Myocyte (in vitro differentiated cells): ENCODE measurements at regions not wholly inside any gene's neighbourhood (a gene's known extent, or its start where the extent isn't known, plus 50 kb on each side); places are given as distances from the start of the nearest gene placed in this dataset.

Experiments used
- DNase-seq: peaks from one replicate; pipeline ENCODE4 v3.0.0-alpha.2; 2012; ENCODE audit warnings: low read depth

DNA sequence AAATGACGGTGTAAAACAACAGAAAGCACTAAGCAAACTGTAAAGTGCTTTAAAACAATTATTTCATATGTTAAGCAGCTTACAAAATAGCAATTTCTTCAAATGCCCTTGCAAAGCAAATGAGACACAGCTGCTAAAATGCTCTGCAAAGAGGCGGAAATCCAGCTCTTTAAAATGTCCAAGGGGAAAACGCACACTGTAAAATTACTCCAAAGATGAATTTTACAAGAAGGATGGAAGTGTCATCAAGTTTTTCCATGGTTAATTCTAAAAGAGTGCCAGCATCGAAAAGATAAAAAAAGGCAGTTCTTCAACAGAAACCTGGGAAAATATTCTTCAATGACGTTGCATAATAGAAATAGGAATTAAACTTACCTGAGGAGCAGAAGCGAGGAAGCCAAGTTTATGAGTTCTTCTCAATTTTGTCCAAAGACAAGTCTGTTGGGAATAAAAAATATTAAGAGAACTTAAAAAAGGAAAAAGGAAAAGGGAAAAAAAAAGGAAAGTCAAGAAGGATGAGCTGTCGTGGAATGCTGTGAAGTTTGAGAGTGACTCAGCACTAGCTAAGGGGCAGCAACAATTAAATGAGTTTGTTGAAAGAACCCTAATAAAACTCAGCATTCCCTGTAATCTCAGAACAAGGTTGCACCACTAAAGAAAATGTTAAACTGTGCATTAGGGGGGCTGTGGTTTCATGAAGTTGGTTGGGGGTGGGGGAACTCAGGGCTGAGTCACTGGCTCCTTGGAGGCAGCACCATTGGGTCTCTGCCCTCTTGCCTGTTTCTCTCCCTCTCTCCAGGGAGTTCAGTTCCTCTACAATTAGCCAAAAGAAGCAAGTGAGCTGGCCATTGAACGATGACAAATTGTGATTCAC, 64.2 kb upstream of the BLID start:
- peak; percentile 72 for DNase-seq

DNA sequence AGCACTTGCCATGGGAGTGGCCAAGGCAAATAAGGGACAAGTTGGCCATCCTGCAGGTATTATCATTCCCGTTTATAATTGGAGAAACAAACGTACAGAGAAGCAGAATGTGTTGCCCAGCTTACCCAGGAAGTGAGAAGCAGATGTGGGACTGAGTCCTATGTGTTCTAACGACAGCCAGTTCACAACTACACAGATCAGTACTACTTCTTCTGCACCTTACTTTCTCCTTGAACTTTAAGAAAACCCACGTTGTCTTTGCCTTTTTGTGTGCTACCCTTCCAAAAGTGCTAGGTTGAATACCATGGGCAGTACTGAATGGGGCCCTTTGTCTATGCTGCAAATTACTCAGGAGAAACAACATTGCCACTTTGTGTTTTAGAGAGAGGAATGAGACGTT, 62.8 kb upstream of the BLID start:
- DNase-seq, result peak; percentile 43

DNA sequence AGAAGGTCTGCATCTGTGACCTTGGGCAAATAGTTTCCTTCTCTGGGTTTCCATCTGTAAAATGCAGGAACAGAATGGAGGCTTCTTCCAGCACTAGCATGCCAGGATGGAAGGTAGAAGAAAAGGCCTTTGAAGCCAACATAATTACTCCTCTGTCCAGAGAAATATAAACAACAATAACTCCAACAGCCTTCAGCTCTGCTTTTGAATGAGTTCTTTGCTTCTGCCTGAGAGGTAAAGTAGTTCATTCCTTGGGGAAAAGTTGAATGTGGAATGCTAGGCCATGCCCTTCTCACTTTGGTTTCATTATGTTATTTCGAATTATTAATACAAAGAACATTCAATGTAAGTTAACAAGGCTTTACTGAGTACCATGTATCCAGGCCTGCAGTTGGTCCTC, 61.2 kb upstream of the BLID start:
- peak; percentile 24 for DNase-seq

DNA sequence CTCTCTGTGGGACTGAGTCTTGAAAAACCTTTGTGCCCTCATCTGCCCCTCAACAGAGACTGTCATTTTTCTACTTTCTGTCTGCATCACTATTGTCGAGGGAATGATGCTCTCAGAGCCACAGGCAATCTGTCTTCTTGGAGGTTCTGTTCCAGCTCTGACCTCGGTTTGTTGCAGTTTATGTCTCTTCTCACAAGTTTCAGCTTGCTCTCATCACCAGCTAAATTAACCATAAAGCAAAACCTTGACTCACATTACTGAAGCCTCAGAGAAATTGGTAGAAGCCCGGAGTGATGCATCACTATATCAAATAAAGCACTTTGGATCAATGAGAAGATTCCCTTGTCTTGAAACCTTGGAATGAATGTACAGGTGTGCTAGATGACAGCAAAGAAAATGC, 60.6 kb upstream of the BLID start:
- no peak for DNase-seq

DNA sequence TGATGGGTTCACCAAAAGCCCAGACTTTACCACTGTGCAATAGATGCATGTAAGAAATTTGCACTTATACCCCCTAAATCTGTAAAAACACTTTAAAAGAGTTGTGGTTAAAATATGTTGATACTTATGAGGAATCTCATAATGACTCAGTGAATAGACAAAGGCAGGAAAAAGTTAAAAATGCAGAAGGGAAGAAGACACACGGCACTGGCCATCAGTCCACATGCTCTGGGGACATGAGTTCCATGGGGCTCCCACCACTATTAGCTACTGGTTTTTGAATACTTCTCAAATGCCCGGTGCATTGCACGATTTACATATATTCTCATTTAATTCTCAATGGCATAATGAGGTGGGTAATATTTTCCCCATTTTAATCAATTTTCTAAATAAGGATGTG, 59.3 kb upstream of the BLID start:
- no peak for DNase-seq

DNA sequence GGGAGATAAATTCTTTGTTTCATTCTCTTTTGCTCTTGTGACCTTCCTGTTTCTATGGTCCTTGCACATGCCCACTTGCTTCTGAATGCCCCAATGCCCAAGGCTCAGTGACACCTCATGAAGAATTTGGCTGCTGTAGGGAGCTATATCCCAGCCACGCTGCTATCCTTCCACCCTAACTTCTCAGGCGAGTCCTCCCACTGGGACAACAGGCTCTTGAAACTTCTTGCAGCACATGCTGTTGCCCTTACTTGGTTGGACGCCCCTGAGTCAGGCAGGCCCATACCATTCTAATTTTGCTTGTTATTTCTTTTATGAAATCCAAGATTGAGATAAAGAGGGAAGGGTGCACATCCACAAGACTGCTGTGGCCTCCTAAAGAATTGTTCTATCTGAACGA, 57.6 kb upstream of the BLID start:
- DNase-seq, result no peak

DNA sequence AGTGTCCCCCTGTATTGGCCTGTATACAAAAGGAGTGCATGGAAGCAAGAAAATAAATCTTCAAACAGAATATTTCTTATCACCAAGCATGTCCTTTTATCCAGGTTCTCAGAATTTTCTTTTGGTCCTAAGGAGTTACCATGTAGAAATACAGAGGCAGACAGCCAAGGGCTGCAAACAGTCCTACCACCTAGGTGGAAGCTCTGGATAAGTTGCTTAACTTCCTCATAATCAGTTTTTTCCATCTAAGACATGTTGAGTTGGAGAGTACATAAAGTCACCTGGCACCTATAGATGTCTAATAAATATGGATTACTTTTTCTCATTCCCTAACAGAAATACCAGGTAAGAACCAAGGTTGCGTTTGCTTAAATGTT, 57.0 kb upstream of the BLID start:
- no peak for DNase-seq

DNA sequence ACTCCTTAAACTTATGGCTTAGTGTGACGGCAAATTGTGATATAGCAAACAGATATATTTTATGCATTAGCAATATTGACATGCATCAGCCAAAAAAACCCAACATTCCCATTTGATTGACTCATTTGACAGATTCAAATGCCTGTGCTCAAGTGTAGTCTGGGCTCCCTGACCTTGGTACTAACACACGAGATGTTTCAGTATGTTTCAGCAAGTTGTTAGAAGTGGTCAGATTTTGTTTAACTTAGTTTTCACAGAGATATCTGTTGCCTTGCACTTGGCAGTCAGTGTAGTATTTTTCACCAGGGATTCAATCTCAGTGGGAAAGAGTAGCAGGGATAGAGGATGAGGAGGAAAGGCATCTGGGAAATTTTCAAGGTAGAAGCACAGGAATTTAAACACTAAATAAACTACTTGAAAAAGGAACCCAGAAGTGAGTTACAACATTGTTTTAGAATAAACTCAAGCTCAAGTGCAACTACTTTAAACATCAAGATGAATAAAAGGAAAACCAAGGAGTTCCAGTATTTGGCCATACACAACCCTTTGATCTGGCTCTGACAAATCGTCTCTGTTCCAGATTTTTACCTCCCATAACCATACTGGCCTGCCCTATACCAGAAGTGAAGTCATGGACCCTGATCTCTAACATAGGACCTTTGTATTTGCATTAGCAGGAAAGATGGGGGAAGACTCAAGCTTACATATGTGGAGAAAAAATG, 56.5 kb upstream of the BLID start:
- no peak for DNase-seq

DNA sequence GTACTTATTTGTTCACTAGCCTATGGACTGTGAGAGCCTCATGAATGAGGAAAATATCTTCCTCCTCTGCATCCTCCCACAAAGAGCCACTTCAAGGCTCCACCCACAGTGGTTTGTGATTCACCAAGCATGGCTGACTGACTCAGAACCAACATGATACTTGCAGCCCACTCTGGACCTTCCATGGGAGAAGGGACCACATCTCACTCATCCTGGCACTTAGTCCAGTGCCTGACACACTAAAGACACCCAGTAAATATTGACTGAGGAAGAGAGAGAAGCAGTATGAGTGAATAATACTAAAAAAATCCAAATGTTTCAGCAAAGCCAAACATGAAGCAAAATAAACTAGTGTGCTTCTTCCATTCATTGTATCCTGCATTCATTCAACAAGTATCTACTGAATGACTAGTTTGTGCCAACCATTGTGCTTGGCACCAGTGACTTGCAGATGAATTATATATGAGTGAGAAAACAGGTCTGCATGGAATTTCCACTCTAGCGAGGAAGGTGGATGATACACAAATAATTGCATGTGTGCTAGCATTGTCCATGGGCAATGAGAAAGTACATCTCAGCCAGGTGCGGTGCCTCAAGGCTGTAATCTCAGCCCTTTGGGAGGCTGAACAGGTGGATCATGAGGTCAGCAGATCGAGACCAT, 54.9 kb upstream of the BLID start:
- DNase-seq, result no peak

DNA sequence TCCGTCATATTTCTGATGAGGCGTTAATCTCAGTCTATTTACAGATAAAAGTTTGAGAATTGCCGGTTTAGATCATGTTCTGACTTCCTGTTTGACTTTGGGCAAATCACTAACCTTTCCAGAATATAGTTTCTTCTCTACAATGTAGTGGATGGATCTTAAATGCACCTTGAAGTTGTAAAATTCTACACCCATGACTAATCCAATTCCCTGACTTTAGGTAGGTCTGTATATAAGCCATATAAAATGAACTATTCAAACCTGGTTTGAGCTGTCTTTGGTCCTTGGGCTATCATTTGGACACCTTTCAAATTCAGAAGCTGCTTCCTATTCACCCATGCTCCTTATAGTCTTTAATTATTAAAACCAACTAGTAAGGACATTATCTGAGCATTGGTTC, 52.2 kb upstream of the BLID start:
- DNase-seq, result no peak

DNA sequence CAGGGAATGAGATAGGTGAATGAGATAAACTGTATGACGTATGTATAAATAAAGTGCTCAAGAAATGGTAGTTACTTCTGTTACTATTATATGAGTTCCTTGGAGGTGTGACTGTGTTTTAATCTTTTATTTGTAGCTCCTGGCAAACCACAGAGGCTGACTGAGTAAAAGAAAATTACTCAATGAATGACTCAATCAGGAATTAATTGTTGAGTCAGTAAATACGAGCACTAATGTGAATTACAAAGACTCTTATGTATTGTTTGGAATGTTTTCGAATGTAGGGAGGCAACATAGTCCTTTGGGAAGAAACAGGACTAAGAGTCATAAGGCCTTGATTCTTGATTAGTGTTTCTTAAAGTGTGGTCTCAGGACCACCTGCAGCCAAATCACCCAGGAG, 51.1 kb upstream of the BLID start:
- no peak for DNase-seq

DNA sequence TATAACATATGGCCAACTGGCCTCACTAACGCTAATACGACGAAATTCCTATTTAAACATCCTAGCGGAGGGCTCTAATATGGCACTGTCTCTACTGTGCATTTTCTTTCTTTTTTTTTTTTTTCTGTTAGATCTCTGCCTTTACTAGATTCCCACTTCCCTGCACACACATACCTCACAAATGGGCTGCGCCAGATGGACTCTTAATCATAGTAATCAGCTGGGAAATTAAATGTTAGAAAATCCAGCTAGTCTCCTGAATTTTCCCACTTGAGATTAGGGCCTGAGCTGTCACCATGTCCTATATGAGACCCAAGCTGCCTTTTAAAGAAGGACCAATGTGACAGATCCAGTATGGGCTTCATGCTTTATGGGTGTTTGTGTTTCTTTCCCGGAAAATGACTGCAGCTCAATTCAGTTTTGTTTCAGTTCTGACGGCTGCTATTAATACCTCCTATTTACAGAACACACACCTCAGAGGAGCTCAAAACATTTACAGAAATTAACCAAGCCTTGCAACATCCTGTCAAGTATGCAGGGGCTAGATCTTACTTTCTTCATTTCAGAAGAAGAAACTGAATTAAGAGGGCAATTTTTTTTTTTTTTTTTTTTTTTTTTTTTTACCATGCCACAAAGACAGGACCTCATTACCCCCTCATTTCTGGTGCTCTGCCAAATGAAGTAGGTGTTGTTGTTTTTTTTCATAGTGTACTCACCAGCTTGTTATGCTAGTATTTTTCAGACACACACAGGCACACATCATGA, 49.8 kb upstream of the BLID start:
- DNase-seq, result no peak
